Fibroblast of skin of right biceps (primary cell): ENCODE measurements at regions not wholly inside any gene's neighbourhood (a gene's known extent, or its start where the extent isn't known, plus 50 kb on each side); places are given as distances from the start of the nearest gene placed in this dataset.
"Not testable (repeated sequence)": the region's sequence is repeated elsewhere in the genome, so short reads cannot be mapped to it uniquely, and the experiment has no call there.

ENCODE experiments used
- DNase-seq: peaks from one replicate; pipeline ENCODE4 v3.0.0-alpha.2; 2013

GRCh38 chr14:105950364-105950892 lies 424.0 kb downstream of the TMEM121 start:
- DNase-seq: not testable (repeated sequence)

GRCh38 chr14:105951399-105951798 lies 425.0 kb downstream of the TMEM121 start:
- no peak for DNase-seq

GRCh38 chr14:105952222-105952621 lies 425.8 kb downstream of the TMEM121 start:
- no peak for DNase-seq

GRCh38 chr14:105952826-105953225 lies 426.4 kb downstream of the TMEM121 start:
- DNase-seq: no peak

- DNase-seq: not testable (repeated sequence)
Measured at GRCh38 chr14:105961625-105962024, 435.2 kb downstream of the TMEM121 start.

GRCh38 chr14:105962532-105962931 lies 436.1 kb downstream of the TMEM121 start:
- no peak for DNase-seq

- no peak for DNase-seq
Measured at GRCh38 chr14:105968291-105968690, 441.9 kb downstream of the TMEM121 start.

- not testable (repeated sequence) for DNase-seq
Measured at GRCh38 chr14:105969026-105969425, 442.6 kb downstream of the TMEM121 start.

- DNase-seq: not testable (repeated sequence)
Measured at GRCh38 chr14:105970821-105971220, 444.4 kb downstream of the TMEM121 start.

- DNase-seq: no peak
Measured at GRCh38 chr14:105971593-105972500, 445.5 kb downstream of the TMEM121 start.

- DNase-seq: no peak
Measured at GRCh38 chr14:105974902-105975301, 448.5 kb downstream of the TMEM121 start.

- no peak for DNase-seq
Measured at GRCh38 chr14:105978618-105979295, 452.4 kb downstream of the TMEM121 start.

- no peak for DNase-seq
Measured at GRCh38 chr14:105979446-105979845, 453.1 kb downstream of the TMEM121 start.

GRCh38 chr14:105980224-105980623 lies 453.8 kb downstream of the TMEM121 start:
- DNase-seq: no peak

GRCh38 chr14:105981517-105982302 lies 455.3 kb downstream of the TMEM121 start:
- not testable (repeated sequence) for DNase-seq

- DNase-seq: no peak
Measured at GRCh38 chr14:105982664-105983063, 456.3 kb downstream of the TMEM121 start.

GRCh38 chr14:105986894-105987284 lies 460.5 kb downstream of the TMEM121 start:
- no peak for DNase-seq

- DNase-seq: no peak
Measured at GRCh38 chr14:105987563-105987962, 461.2 kb downstream of the TMEM121 start.

GRCh38 chr14:105989566-105990302 lies 463.4 kb downstream of the TMEM121 start:
- no peak for DNase-seq

GRCh38 chr14:105991677-105992076 lies 465.3 kb downstream of the TMEM121 start:
- DNase-seq: not testable (repeated sequence)

GRCh38 chr14:105993814-105994213 lies 467.4 kb downstream of the TMEM121 start:
- no peak for DNase-seq
